GM19468 (cell line): ENCODE measurements at regions not wholly inside any gene's neighbourhood (a gene's known extent, or its start where the extent isn't known, plus 50 kb on each side); places are given as distances from the start of the nearest gene placed in this dataset.

Source experiments
- ATAC-seq: cut with Tn5 transposase; IDR thresholded peaks from one replicate; pipeline ENCODE4 v1.9.1; 2021; ENCODE audit warnings: mild to moderate bottlenecking, moderate library complexity, moderate number of reproducible peaks; ENCODE audit not compliant: unreplicated experiment; ENCODE audit errors: extremely low read depth

GRCh38 chr6:8703059-8703458, 267.7 kb upstream of the SLC35B3 start:
- ATAC-seq = no peak

- no peak for ATAC-seq
These were observed 253.5 kb upstream of the SLC35B3 start for GRCh38 chr6:8688821-8689220.

GRCh38 chr6:8686077-8686476, 250.7 kb upstream of the SLC35B3 start:
- ATAC-seq = no peak

GRCh38 chr6:8683204-8683603, 247.9 kb upstream of the SLC35B3 start:
- ATAC-seq = no peak

GRCh38 chr6:8679823-8680222, 244.5 kb upstream of the SLC35B3 start:
- ATAC-seq = no peak

GRCh38 chr6:8678466-8678865, 243.1 kb upstream of the SLC35B3 start:
- ATAC-seq = no peak

GRCh38 chr6:8674126-8674525, 238.8 kb upstream of the SLC35B3 start:
- ATAC-seq = no peak

GRCh38 chr6:8672882-8673281, 237.5 kb upstream of the SLC35B3 start:
- no peak for ATAC-seq

GRCh38 chr6:8670792-8671191, 235.4 kb upstream of the SLC35B3 start:
- ATAC-seq = no peak

GRCh38 chr6:8664700-8665099, 229.4 kb upstream of the SLC35B3 start:
- no peak for ATAC-seq

GRCh38 chr6:8664070-8664469, 228.7 kb upstream of the SLC35B3 start:
- ATAC-seq = no peak

- no peak for ATAC-seq
These were observed 224.3 kb upstream of the SLC35B3 start for GRCh38 chr6:8659404-8660189.

GRCh38 chr6:8658416-8658815, 223.1 kb upstream of the SLC35B3 start:
- no peak for ATAC-seq

- ATAC-seq = no peak
These were observed 222.2 kb upstream of the SLC35B3 start for GRCh38 chr6:8657522-8657921.

GRCh38 chr6:8655670-8656454, 220.5 kb upstream of the SLC35B3 start:
- ATAC-seq = no peak

GRCh38 chr6:8652710-8653109, 217.4 kb upstream of the SLC35B3 start:
- ATAC-seq = no peak

- ATAC-seq = no peak
These were observed 216.7 kb upstream of the SLC35B3 start for GRCh38 chr6:8651998-8652397.

GRCh38 chr6:8645212-8645611, 209.9 kb upstream of the SLC35B3 start:
- ATAC-seq = no peak

- ATAC-seq = no peak
These were observed 209.0 kb upstream of the SLC35B3 start for GRCh38 chr6:8644306-8644705.

- no peak for ATAC-seq
These were observed 207.5 kb upstream of the SLC35B3 start for GRCh38 chr6:8642854-8643253.

GRCh38 chr6:8642131-8642530, 206.8 kb upstream of the SLC35B3 start:
- no peak for ATAC-seq
